Astrocyte (in vitro differentiated cells and primary cell): ENCODE measurements at regions not wholly inside any gene's neighbourhood (a gene's known extent, or its start where the extent isn't known, plus 50 kb on each side); places are given as distances from the start of the nearest gene placed in this dataset.

Experiments
- DNase-seq: peaks from one replicate; pipeline ENCODE4 v3.0.0-alpha.2; 2010; ENCODE audit warnings: low read depth
- FAIRE-seq: peaks from 2 replicates; lab custom pipeline; 2011; peaks lifted over from hg19 to GRCh38; lab: Jason Lieb, UNC
- H2AFZ ChIP-seq: 2 replicates; pipeline ENCODE4 v1.6.0; 2012; ENCODE audit warnings: low read depth, low read length, inconsistent platforms
- H3K27ac ChIP-seq: 2 replicates; pipeline ENCODE4 v1.5.1; 2011; ENCODE audit warnings: low read depth, low read length, inconsistent platforms
- H3K27me3 ChIP-seq: 2 replicates; pipeline ENCODE4 v1.6.0; 2011; ENCODE audit warnings: low read length, inconsistent platforms; ENCODE audit not compliant: insufficient read depth
- H3K36me3 ChIP-seq: 2 replicates; pipeline ENCODE4 v1.5.1; 2011; ENCODE audit warnings: low read length, inconsistent platforms; ENCODE audit not compliant: insufficient read depth
- H3K4me1 ChIP-seq: 2 replicates; pipeline ENCODE4 v1.5.1; 2011; ENCODE audit warnings: low read length, inconsistent platforms; ENCODE audit not compliant: insufficient read depth
- H3K4me2 ChIP-seq: 2 replicates; pipeline ENCODE4 v1.6.0; 2012; ENCODE audit warnings: low read length, inconsistent platforms
- H3K4me3 ChIP-seq: 2 replicates; pipeline ENCODE4 v1.5.1; 2011; ENCODE audit warnings: low read depth, mild to moderate bottlenecking, low read length, inconsistent platforms; ENCODE audit not compliant: insufficient read depth
- H3K79me2 ChIP-seq: 2 replicates; pipeline ENCODE4 v1.6.0; 2012; ENCODE audit warnings: mild to moderate bottlenecking, low read length, inconsistent platforms; ENCODE audit not compliant: insufficient read depth
- H3K9ac ChIP-seq: 2 replicates; pipeline ENCODE4 v1.6.0; 2012; ENCODE audit warnings: mild to moderate bottlenecking, low read length, inconsistent platforms
- H3K9me3 ChIP-seq: 2 replicates; pipeline ENCODE4 v1.5.1; 2012; ENCODE audit warnings: low read depth, mild to moderate bottlenecking, low read length, inconsistent platforms; ENCODE audit not compliant: insufficient read depth
- H4K20me1 ChIP-seq: 2 replicates; pipeline ENCODE4 v1.6.0; 2012; ENCODE audit warnings: low read length, inconsistent platforms; ENCODE audit not compliant: insufficient read depth
- H3K27ac Mint-ChIP-seq: one replicate; pipeline ENCODE4 v1.8.0; 2021; ENCODE audit warnings: mild to moderate bottlenecking, mixed read lengths; ENCODE audit not compliant: unreplicated experiment
- H3K27me3 Mint-ChIP-seq: one replicate; pipeline ENCODE4 v1.8.0; 2021; ENCODE audit warnings: low read depth, mixed read lengths; ENCODE audit not compliant: unreplicated experiment
- H3K36me3 Mint-ChIP-seq: one replicate; pipeline ENCODE4 v1.8.0; 2021; ENCODE audit warnings: low read depth, mixed read lengths; ENCODE audit not compliant: unreplicated experiment
- H3K4me1 Mint-ChIP-seq: one replicate; pipeline ENCODE4 v1.8.0; 2021; ENCODE audit warnings: low read depth, mixed read lengths; ENCODE audit not compliant: unreplicated experiment
- H3K4me3 Mint-ChIP-seq: one replicate; pipeline ENCODE4 v1.8.0; 2021; ENCODE audit warnings: mild to moderate bottlenecking, moderate library complexity, mixed read lengths; ENCODE audit not compliant: unreplicated experiment
- H3K9me3 Mint-ChIP-seq: one replicate; pipeline ENCODE4 v1.8.0; 2021; ENCODE audit warnings: mild to moderate bottlenecking, mixed read lengths; ENCODE audit not compliant: unreplicated experiment
- EZH2 ChIP-seq: IDR thresholded peaks from 2 replicates; pipeline ENCODE4 v1.6.1; 2012; ENCODE audit warnings: mild to moderate bottlenecking, low read length, inconsistent platforms; ENCODE audit not compliant: insufficient read depth
- TF ChIP-seq, protein P1 (sequence below): IDR thresholded peaks from 2 replicates; pipeline ENCODE4 v1.5.1; 2011; ENCODE audit warnings: low read depth, mild to moderate bottlenecking, inconsistent platforms, low read length, moderate library complexity; ENCODE audit not compliant: insufficient read depth

DNA sequence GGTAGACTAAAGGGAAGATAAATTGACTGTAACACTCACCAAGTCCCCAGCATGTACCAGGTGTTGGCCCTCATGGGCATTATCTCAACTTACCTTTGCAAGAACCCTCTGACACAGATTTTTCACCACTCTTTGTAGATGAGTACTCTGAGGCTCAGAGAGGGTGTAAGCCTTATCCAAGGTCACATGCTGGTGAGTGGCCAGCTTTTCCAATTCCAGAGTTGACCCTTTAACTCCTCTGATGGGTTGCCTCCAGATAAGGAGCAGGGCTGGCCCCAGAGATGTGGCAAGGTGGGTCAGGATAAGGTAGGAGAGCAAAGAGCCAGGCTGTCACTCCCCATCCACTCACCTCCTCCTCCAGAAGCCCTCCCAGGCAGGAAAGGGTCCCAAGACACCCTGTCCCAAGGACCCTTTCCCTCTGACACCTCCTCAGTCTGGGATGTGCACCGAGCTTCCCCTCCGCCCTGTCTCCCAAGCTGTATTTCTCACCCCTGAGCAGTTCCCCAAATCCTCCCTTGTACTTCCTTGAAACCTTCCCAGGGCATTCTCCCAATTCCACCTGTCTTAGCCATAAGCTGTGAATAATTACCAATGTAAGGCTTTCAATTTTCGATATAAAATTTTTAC lies 165.9 kb downstream of the ZFP36L2 start:
- no peak overlapping the region for H2AFZ ChIP-seq
- peaks cover 4% of the 10 kb centered on the region for H3K27me3 Mint-ChIP-seq
- no peak overlapping the region for H3K9ac ChIP-seq
- H3K9me3 ChIP-seq, result no peaks in the 10 kb centered on the region
- no peak overlapping the region for H3K4me3 ChIP-seq
- H3K27me3 ChIP-seq, result no peaks in the 10 kb centered on the region
- DNase-seq, result no peak
- H3K4me1 Mint-ChIP-seq, result peaks cover 15% of the 10 kb centered on the region
- H3K79me2 ChIP-seq, result no peaks in the 10 kb centered on the region
- no peaks in the 10 kb centered on the region for H4K20me1 ChIP-seq
- H3K27ac ChIP-seq, result no peak overlapping the region
- no peak for FAIRE-seq
- no peak overlapping the region for H3K4me2 ChIP-seq
- H3K4me3 Mint-ChIP-seq, result no peak overlapping the region
- H3K36me3 ChIP-seq, result no peaks in the 10 kb centered on the region
- peaks cover 12% of the 10 kb centered on the region for H3K9me3 Mint-ChIP-seq
- H3K27ac Mint-ChIP-seq, result no peak overlapping the region
- TF ChIP-seq, protein P1, sequence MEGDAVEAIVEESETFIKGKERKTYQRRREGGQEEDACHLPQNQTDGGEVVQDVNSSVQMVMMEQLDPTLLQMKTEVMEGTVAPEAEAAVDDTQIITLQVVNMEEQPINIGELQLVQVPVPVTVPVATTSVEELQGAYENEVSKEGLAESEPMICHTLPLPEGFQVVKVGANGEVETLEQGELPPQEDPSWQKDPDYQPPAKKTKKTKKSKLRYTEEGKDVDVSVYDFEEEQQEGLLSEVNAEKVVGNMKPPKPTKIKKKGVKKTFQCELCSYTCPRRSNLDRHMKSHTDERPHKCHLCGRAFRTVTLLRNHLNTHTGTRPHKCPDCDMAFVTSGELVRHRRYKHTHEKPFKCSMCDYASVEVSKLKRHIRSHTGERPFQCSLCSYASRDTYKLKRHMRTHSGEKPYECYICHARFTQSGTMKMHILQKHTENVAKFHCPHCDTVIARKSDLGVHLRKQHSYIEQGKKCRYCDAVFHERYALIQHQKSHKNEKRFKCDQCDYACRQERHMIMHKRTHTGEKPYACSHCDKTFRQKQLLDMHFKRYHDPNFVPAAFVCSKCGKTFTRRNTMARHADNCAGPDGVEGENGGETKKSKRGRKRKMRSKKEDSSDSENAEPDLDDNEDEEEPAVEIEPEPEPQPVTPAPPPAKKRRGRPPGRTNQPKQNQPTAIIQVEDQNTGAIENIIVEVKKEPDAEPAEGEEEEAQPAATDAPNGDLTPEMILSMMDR, result no peak
- TF ChIP-seq EZH2, result no peak
- H3K36me3 Mint-ChIP-seq, result no peaks in the 10 kb centered on the region
- peaks cover 10% of the 10 kb centered on the region for H3K4me1 ChIP-seq

DNA sequence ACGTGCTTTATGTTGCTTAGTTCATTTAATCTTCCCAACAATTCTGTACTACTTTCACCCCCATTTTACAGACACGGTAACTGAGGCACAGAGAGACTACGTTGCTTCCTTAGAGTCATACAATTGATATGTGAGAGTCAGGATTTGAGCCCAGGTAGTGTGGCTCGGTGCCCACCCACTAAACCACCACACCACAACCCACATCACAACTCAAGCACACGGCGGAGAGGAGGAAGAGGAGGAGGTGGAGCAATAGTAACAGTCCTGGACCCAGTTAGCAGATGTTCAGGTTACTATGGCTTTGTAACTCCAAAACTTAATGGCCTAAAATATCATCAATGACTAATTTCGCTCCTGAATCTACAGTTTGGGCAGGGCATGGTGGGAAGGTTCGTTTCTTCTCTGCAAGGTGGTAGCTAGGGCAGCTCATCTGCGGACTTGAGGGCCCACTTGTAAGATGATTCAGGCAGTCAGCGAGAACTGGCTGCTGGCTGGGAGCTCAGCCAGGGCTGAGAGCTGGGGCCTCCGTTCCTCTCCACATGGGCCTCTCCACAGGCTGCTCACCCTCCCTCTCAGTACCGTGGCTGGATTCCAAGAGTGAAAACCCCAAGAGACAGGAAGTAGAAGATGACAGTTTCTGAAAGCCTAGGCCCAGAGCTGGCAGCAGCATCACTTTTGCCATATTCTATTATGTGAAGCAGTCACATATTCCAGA lies 167.1 kb downstream of the ZFP36L2 start:
- Histone ChIP-seq H3K9ac (no peak overlapping the region), H3K4me1 (peaks cover 10% of the 10 kb centered on the region), H2AFZ (no peak overlapping the region), H3K9me3 (no peaks in the 10 kb centered on the region), H3K79me2 (no peaks in the 10 kb centered on the region), H3K4me3 (no peak overlapping the region), H3K36me3 (no peaks in the 10 kb centered on the region), H3K27ac (no peak overlapping the region), H4K20me1 (no peaks in the 10 kb centered on the region), H3K27me3 (no peaks in the 10 kb centered on the region), H3K4me2 (peak overlapping the region; percentile 22)
- Mint-ChIP-seq H3K9me3 (peaks cover 12% of the 10 kb centered on the region), H3K27ac (peak overlapping the region; percentile 12), H3K4me3 (no peak overlapping the region), H3K4me1 (peaks cover 18% of the 10 kb centered on the region), H3K27me3 (peaks cover 8% of the 10 kb centered on the region), H3K36me3 (peaks cover 2% of the 10 kb centered on the region)
- TF ChIP-seq, protein P1, result no peak
- TF ChIP-seq EZH2, result no peak
- DNase-seq (peak; percentile 98), FAIRE-seq (peak; percentile 20)

DNA sequence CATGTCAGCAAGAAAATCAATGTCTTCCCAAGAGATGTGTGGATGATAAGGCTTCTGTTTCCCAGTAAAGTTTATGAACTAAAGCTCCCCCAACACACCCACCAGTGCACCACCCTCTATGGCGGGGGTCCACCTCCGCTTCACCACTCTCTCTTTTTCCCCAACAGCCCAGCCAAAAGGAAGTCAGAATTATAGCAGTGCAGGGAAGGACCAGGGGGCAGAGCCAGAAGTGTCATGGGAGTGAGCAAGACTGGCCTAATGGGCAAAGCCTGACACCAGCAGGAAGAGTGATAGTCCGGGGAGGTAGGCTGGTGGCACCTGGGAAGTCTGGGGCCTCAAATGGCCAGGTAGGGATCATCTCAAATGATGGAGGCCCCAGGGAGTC lies 167.7 kb downstream of the ZFP36L2 start:
- peaks cover 2% of the 10 kb centered on the region for H3K36me3 Mint-ChIP-seq
- no peak overlapping the region for H3K4me2 ChIP-seq
- H3K27ac ChIP-seq, result no peak overlapping the region
- peaks cover 8% of the 10 kb centered on the region for H3K9me3 Mint-ChIP-seq
- no peaks in the 10 kb centered on the region for H4K20me1 ChIP-seq
- no peak overlapping the region for H3K4me3 ChIP-seq
- no peak overlapping the region for H2AFZ ChIP-seq
- no peaks in the 10 kb centered on the region for H3K9me3 ChIP-seq
- no peak overlapping the region for H3K27ac Mint-ChIP-seq
- peaks cover 18% of the 10 kb centered on the region for H3K4me1 Mint-ChIP-seq
- H3K9ac ChIP-seq, result no peak overlapping the region
- DNase-seq, result no peak
- H3K79me2 ChIP-seq, result no peaks in the 10 kb centered on the region
- H3K36me3 ChIP-seq, result no peaks in the 10 kb centered on the region
- H3K4me1 ChIP-seq, result peaks cover 10% of the 10 kb centered on the region
- H3K27me3 Mint-ChIP-seq, result peaks cover 8% of the 10 kb centered on the region
- no peak for FAIRE-seq
- H3K27me3 ChIP-seq, result no peaks in the 10 kb centered on the region
- TF ChIP-seq EZH2, result no peak
- TF ChIP-seq, protein P1, result no peak
- H3K4me3 Mint-ChIP-seq, result no peak overlapping the region
